ENCODE measurements at regions not wholly inside any gene's neighbourhood (a gene's known extent, or its start where the extent isn't known, plus 50 kb on each side); places are given as distances from the start of the nearest gene placed in this dataset.
A peak's percentile ranks its signal among the peaks of the same experiment; 100 is the strongest.

- Histone ChIP-seq H3K4me3 (no peak overlapping the region), H3K4me1 (replicated peaks in 1 of 2) (no peaks in the 10 kb centered on the region), H3K27ac (no peak overlapping the region)
- peak in 2 of 8 experiments; percentile 31 to 44 for ATAC-seq (replicated peaks in 6 of 8)
- in situ Hi-C loops (cut with MboI; ENCODE audit: low pct_unique_long_range_greater_than_20kb in 2 of 9, low sequenced_read_pairs in 9 of 9, unreplicated experiment in 9 of 9): loop anchor here in 4 of 9 experiments (25.0 kb wide), 3 partner anchors 933 to 1133 kb away; partner anchors contain the start of gene ASMTL (in 1 of the 4)
- 8 to 93% (median 55%) methylated on average over 2 to 5 of the region's 5 CpGs; no CpG with 5 or more reads in 4 of the 10 experiments for WGBS, 10 experiments
These were observed 94.5 kb upstream of the DHRSX start for GRCh38 chrX:2595258-2595657.

DNA sequence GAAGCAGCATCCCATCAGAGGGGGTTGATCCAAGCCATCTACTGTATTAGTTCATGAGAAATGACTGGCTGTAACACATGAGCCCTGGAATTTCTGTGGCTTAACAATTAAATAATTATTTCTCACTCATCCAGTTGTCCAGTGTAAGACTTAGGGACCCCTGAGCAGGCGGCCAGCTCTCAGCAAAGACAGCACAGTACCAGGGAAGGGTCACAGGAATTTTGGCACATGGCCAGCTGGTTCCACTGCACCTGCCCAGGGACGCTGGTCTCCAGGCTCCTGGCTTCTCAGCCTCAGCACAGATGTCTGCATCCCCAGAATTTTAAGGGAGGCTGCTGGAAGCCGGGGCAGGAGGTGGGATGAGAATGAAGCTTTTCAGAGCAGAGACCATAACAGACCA is 93.7 kb upstream of the DHRSX start:
- Histone ChIP-seq H3K4me1 (replicated peaks in 1 of 2) (no peaks in the 10 kb centered on the region), H3K27ac (no peak overlapping the region), H3K4me3 (no peak overlapping the region)
- WGBS, 10 experiments: 57 to 100% (median 67%) methylated on average over 1 to 3 of the region's 3 CpGs; no CpG with 5 or more reads in 3 of the 10 experiments
- ATAC-seq (replicated peaks in 6 of 8): peak in 1 of 8 experiments; percentile 42
- in situ Hi-C loops (cut with MboI; ENCODE audit: low pct_unique_long_range_greater_than_20kb in 2 of 9, low sequenced_read_pairs in 9 of 9, unreplicated experiment in 9 of 9): loop anchor here in 4 of 9 experiments (25.0 kb wide), 3 partner anchors 932 to 1132 kb away; partner anchors contain the start of gene ASMTL (in 1 of the 4)

GRCh38 chrX:2592279-2592678 is 91.5 kb upstream of the DHRSX start:
- in situ Hi-C loops (cut with MboI; ENCODE audit: low pct_unique_long_range_greater_than_20kb in 2 of 9, low sequenced_read_pairs in 9 of 9, unreplicated experiment in 9 of 9): loop anchor here in 4 of 9 experiments (25.0 kb wide), 3 partner anchors 930 to 1130 kb away; partner anchors contain the start of gene ASMTL (in 1 of the 4)
- no peak overlapping the region for H3K27ac ChIP-seq
- 21 to 100% (median 93%) methylated on average over 1 to 3 of the region's 3 CpGs; no CpG with 5 or more reads in 4 of the 10 experiments for WGBS, 10 experiments

DNA sequence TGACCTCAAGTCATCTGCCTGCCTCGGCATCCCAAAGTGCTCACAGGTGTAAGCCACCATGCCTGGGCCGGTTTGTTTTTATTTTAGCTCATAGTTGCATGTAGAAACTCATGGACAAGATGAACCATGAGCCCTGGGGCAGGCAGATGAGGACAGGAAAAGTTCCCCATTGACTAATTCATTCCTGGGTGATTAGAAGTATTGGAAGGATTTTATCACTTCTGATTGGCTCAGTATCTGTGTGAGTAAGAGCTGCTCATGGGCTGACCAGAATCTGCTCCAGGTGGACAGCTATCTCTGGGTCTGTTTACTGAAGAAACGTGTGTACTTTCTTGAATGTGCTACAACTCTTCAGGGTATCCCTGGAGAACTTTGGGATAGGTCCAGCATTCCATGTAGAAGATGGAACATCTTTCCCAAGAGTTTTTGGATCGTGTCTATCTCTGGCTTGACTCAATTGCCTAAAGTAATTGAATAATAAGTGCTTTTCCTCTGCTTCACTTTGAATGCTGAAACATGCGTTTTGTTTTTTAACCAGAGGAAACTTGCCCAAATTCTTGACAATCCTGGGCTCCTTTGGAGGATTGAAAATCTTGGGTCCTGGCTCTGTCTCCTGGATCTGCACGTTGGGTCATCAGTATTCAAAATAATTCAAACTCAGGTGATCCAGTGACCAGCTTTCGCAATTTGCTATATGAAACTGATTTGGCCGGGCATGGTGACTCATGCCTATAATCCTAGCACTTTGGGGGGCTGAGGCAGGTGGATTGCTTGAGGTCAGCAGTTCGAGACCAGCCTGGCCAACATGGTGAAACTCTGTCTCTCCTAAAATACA is 88.6 kb upstream of the DHRSX start:
- in situ Hi-C loops (cut with MboI; ENCODE audit: low pct_unique_long_range_greater_than_20kb in 2 of 9, low sequenced_read_pairs in 9 of 9, unreplicated experiment in 9 of 9): loop anchor here in 4 of 9 experiments (25.0 kb wide), 3 partner anchors 927 to 1127 kb away; partner anchors contain the start of gene ASMTL (in 1 of the 4)
- 24 to 100% (median 87%) methylated on average over 1 to 6 of the region's 9 CpGs for WGBS, 10 experiments
- H3K4me3 ChIP-seq: no peak overlapping the region
- H3K27ac ChIP-seq: no peak overlapping the region
- peaks cover 0 to 12% of the 10 kb centered on the region in 2 donors for H3K4me1 ChIP-seq (replicated peaks in 1 of 2)
- no peak for ATAC-seq (replicated peaks in 6 of 8)

More at GRCh38 chrX:2592279-2592678, 91.5 kb upstream of the DHRSX start:
- no peaks in the 10 kb centered on the region for H3K4me1 ChIP-seq (replicated peaks in 1 of 2)
- no peak overlapping the region for H3K4me3 ChIP-seq
- no peak for ATAC-seq (replicated peaks in 6 of 8)

- WGBS, 10 experiments: 52 to 97% (median 88%) methylated on average over 2 to 4 of the region's 4 CpGs; no CpG with 5 or more reads in 2 of the 10 experiments
- in situ Hi-C loops (cut with MboI; ENCODE audit: low pct_unique_long_range_greater_than_20kb in 2 of 9, low sequenced_read_pairs in 9 of 9, unreplicated experiment in 9 of 9): loop anchor here in 4 of 9 experiments (25.0 kb wide), 3 partner anchors 926 to 1126 kb away; partner anchors contain the start of gene ASMTL (in 1 of the 4)
- Histone ChIP-seq H3K27ac (no peak overlapping the region), H3K4me3 (no peak overlapping the region), H3K4me1 (replicated peaks in 1 of 2) (peaks cover 0 to 12% of the 10 kb centered on the region in 2 donors)
- no peak for ATAC-seq (replicated peaks in 6 of 8)
These were observed 87.3 kb upstream of the DHRSX start for GRCh38 chrX:2588049-2588448.

GRCh38 chrX:2587146-2587545 is 86.4 kb upstream of the DHRSX start:
- no peak for ATAC-seq (replicated peaks in 6 of 8)
- Histone ChIP-seq H3K27ac (no peak overlapping the region), H3K4me1 (replicated peaks in 1 of 2) (peaks cover 7 to 12% of the 10 kb centered on the region in 2 donors), H3K4me3 (no peak overlapping the region)
- in situ Hi-C loops (cut with MboI; ENCODE audit: low pct_unique_long_range_greater_than_20kb in 2 of 9, low sequenced_read_pairs in 9 of 9, unreplicated experiment in 9 of 9): loop anchor here in 4 of 9 experiments (25.0 kb wide), 3 partner anchors 925 to 1125 kb away; partner anchors contain the start of gene ASMTL (in 1 of the 4)
- WGBS, 10 experiments: 17 to 100% (median 84%) methylated on average over 1 to 4 of the region's 4 CpGs

DNA sequence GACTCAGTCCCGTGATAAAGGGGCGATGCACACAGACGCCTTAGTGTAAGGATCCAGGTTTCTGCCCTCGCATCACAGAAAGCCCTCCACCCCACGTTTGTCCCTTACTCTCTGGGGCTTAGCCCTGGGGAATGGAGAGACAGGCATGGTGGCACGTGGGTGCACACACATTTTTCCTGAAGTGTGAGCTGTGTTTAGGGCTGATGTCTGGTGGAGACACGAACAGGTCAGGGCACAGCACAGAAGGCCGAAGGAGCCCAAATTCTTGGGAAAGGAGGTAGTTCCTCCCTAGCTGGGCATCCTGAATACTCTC is 84.3 kb upstream of the DHRSX start:
- Histone ChIP-seq H3K4me3 (peak overlapping the region in 2 of 5 donors; percentile 53 to 55), H3K4me1 (replicated peaks in 1 of 2) (peaks cover 12 to 13% of the 10 kb centered on the region in 2 donors), H3K27ac (no peak overlapping the region)
- 30 to 83% (median 57%) methylated on average over 2 to 5 of the region's 8 CpGs; no CpG with 5 or more reads in 5 of the 10 experiments for WGBS, 10 experiments
- in situ Hi-C loops (cut with MboI; ENCODE audit: low pct_unique_long_range_greater_than_20kb in 2 of 9, low sequenced_read_pairs in 9 of 9, unreplicated experiment in 9 of 9): loop anchor here in 4 of 9 experiments (25.0 kb wide), 3 partner anchors 923 to 1123 kb away; partner anchors contain the start of gene ASMTL (in 1 of the 4)
- ATAC-seq (replicated peaks in 6 of 8): peak in 1 of 8 experiments; percentile 3

GRCh38 chrX:2584251-2585157 is 83.7 kb upstream of the DHRSX start:
- ATAC-seq (replicated peaks in 6 of 8): peak in 5 of 8 experiments; percentile 61 to 77 (median 74)
- Histone ChIP-seq H3K27ac (no peak overlapping the region), H3K4me3 (peak overlapping the region; percentile 48 to 87 (median 55)), H3K4me1 (replicated peaks in 1 of 2) (peaks cover 12 to 13% of the 10 kb centered on the region in 2 donors)
- in situ Hi-C loops (cut with MboI; ENCODE audit: low pct_unique_long_range_greater_than_20kb in 2 of 9, low sequenced_read_pairs in 9 of 9, unreplicated experiment in 9 of 9): loop anchor here in 4 of 9 experiments (25.0 kb wide), 3 partner anchors 922 to 1122 kb away; partner anchors contain the start of gene ASMTL (in 1 of the 4)
- WGBS, 10 experiments: 0 to 50% (median 5%) methylated on average over 1 to 2 of the region's 73 CpGs; no CpG with 5 or more reads in 6 of the 10 experiments

GRCh38 chrX:2583194-2584162 is 82.7 kb upstream of the DHRSX start:
- in situ Hi-C loops (cut with MboI; ENCODE audit: low pct_unique_long_range_greater_than_20kb in 2 of 9, low sequenced_read_pairs in 9 of 9, unreplicated experiment in 9 of 9): loop anchor here in 4 of 9 experiments (25.0 kb wide), 3 partner anchors 921 to 1121 kb away; partner anchors contain the start of gene ASMTL (in 1 of the 4)
- 20% methylated on average over 1 to 2 of the region's 74 CpGs; no CpG with 5 or more reads in 8 of the 10 experiments for WGBS, 10 experiments
- ATAC-seq (replicated peaks in 6 of 8): peak in 5 of 8 experiments; percentile 33 to 50 (median 44)
- H3K27ac ChIP-seq: no peak overlapping the region
- H3K4me1 ChIP-seq (replicated peaks in 1 of 2): peaks cover 12 to 13% of the 10 kb centered on the region in 2 donors
- H3K4me3 ChIP-seq: peak overlapping the region; percentile 48 to 87 (median 55)

DNA sequence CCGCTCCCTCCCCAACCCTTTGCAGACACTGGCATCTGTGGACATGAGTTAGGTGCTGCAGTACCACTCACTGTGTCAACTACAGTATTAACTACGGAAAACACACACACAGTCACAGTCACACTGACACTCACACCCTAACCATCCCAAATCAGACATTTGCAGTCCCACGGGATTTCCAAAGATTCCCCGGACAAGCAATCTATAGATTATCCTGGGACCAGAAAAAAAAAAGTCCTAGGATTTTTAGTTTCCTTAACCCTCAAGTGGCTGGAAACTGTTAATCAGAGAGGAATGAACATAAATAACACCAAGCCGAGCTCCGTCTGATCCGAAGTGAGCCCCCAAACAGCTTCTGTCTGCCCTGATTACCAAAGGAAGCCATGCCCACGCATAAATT is 81.9 kb upstream of the DHRSX start:
- no peak overlapping the region for H3K27ac ChIP-seq
- 0 to 56% (median 26%) methylated on average over 1 to 6 of the region's 8 CpGs; no CpG with 5 or more reads in 3 of the 10 experiments for WGBS, 10 experiments
- H3K4me1 ChIP-seq (replicated peaks in 1 of 2): peaks cover 12 to 13% of the 10 kb centered on the region in 2 donors
- H3K4me3 ChIP-seq: peak overlapping the region; percentile 48 to 87 (median 55)
- no peak for ATAC-seq (replicated peaks in 6 of 8)
- in situ Hi-C loops (cut with MboI; ENCODE audit: low pct_unique_long_range_greater_than_20kb in 2 of 9, low sequenced_read_pairs in 9 of 9, unreplicated experiment in 9 of 9): loop anchor here in 4 of 9 experiments (25.0 kb wide), 3 partner anchors 920 to 1120 kb away; partner anchors contain the start of gene ASMTL (in 1 of the 4)

DNA sequence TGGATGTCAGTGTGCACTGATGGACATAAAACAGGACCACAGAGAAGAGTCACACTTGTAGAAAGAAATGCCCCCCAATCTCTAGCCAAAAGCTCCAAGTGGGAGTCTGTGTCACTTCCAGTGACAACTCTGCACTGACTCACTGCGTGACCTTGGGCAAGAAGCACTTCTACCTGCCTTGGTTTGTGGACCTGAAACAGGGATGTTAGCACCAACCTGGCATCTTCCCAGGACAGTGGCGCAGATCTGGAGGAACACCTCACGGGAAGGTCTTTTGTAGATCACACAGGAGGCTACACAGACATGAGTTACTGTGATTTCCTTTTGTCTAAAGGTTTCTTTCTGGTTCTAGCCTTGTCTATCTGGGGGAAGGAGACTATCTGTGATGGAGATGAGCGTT is 80.5 kb upstream of the DHRSX start:
- no peak overlapping the region for H3K4me3 ChIP-seq
- 40 to 100% (median 82%) methylated on average over 1 to 4 of the region's 4 CpGs; no CpG with 5 or more reads in 1 of the 10 experiments for WGBS, 10 experiments
- no peak overlapping the region for H3K27ac ChIP-seq
- peaks cover 12 to 13% of the 10 kb centered on the region in 2 donors for H3K4me1 ChIP-seq (replicated peaks in 1 of 2)
- ATAC-seq (replicated peaks in 6 of 8): no peak
- in situ Hi-C loops (cut with MboI; ENCODE audit: low pct_unique_long_range_greater_than_20kb in 2 of 9, low sequenced_read_pairs in 9 of 9, unreplicated experiment in 9 of 9): loop anchor here in 4 of 9 experiments (25.0 kb wide), 3 partner anchors 919 to 1119 kb away; partner anchors contain the start of gene ASMTL (in 1 of the 4)

All from motor neuron (in vitro differentiated cells).